ENCODE measurements at regions not wholly inside any gene's neighbourhood (a gene's known extent, or its start where the extent isn't known, plus 50 kb on each side); places are given as distances from the start of the nearest gene placed in this dataset.

- DNase-seq (ENCODE audit: low spot score): no peak
Measured at GRCh38 chr2:126774761-126775160, 118.8 kb downstream of the GYPC start.

- no peak for DNase-seq (ENCODE audit: low spot score)
Measured at GRCh38 chr2:126775300-126775985, 119.5 kb downstream of the GYPC start.

DNA sequence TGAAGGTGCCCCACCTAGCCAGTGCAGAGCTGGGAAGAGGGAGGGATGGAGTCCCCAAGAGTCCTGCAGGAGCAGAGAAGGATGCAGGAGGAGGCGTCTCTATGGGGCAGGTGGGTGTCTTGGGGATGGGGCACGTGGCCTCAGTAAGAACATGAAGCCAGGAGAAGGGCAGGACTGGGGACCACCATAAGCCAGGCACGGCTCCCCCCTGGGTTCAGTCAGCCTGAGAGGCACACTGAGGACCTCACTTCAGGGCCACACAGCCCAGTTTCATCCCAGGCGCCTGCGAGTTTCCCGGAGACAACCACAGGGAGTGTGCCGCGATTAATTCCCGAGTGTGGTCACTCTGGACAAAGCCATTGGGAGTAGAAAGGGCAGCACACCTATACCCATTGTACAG lies 120.3 kb downstream of the GYPC start:
- no peak for DNase-seq (ENCODE audit: low spot score)

GRCh38 chr2:126776692-126777619 lies 121.0 kb downstream of the GYPC start:
- DNase-seq (ENCODE audit: low spot score): peak; percentile 78

DNA sequence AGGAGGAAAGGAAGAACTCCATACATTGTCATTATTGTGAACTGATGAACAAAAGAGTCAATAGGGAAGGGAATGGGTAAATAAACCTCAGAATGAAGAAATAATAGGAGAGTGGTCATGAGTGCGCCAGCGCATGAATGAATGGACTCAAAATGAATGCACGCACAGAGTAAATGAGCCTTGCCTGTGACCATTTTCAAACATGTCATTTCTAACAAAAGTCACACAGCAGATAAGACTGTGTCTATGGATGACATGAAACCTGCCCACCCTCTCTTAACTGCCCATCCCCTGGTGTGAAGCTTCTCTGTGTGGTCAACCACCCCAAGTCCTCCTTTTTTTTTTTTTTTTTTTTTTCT lies 121.1 kb upstream of the TEX51 start:
- no peak for DNase-seq (ENCODE audit: low spot score)

- no peak for DNase-seq (ENCODE audit: low spot score)
Measured at GRCh38 chr2:126778561-126779501, 119.9 kb upstream of the TEX51 start.

DNA sequence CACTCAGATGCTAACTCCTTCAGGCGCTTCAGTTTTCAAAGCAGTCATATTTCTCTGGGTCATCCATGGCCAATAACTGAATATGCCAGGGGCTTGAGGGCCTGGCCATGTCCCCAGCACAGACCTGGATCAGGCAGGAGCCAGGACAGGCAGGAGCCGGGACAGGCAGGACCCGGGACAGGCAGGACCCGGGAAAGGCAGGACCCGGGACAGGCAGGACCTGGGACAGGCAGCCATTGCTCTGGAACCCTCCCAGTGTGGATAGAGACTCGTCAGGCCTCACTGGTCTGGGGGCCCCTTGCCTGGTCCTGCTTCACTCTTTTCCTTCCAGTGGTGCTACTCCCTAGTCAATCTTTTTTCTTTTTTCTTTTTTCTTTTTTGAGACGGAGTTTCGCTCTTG lies 117.5 kb upstream of the TEX51 start:
- DNase-seq (ENCODE audit: low spot score): no peak

- DNase-seq (ENCODE audit: low spot score): no peak
Measured at GRCh38 chr2:126781806-126782205, 116.9 kb upstream of the TEX51 start.

GRCh38 chr2:126782648-126783047 lies 116.0 kb upstream of the TEX51 start:
- DNase-seq (ENCODE audit: low spot score): no peak

DNA sequence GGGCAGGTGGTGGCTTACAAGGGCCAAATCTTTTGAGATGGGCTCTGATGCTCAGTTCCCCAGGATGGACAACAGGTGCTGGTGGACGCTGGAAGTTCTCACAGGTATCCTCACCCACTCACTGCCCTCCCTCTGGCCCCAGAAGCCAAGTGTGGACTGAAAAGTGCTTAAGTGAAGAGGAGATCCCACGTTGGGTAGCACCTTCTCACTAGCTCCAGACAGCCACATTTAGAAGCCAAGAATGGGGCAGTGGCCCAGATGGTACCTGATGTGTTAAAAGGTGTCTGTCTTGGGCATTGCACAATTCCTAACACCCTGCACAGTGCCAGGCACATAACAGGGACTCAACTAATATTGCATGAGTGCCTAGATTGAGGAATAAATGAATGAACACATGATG lies 115.3 kb upstream of the TEX51 start:
- no peak for DNase-seq (ENCODE audit: low spot score)

DNA sequence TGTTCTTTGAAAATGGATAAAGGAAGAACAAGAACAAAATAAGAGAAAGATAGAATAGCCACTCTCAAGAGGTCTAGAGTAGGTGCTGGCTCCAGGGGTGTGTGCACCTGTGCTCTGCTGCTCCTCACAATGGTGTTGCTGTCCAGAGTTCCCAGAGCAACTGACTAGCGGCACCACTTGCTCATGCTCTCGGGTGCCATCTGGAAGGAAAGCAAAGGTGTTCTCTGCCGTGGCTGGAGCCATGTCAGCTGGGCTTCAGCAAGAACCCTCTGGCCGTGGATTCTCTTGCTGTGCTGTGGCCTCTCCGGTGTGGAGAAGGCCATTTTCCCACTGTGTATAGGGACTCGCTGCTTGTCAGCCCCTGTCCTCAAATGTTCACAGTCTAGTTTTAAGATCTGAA lies 114.6 kb upstream of the TEX51 start:
- no peak for DNase-seq (ENCODE audit: low spot score)

- no peak for DNase-seq (ENCODE audit: low spot score)
Measured at GRCh38 chr2:126784621-126785020, 114.1 kb upstream of the TEX51 start.

GRCh38 chr2:126785236-126785635 lies 113.5 kb upstream of the TEX51 start:
- DNase-seq (ENCODE audit: low spot score): no peak

- DNase-seq (ENCODE audit: low spot score): no peak
Measured at GRCh38 chr2:126785862-126786261, 112.8 kb upstream of the TEX51 start.

GRCh38 chr2:126786765-126787164 lies 111.9 kb upstream of the TEX51 start:
- DNase-seq (ENCODE audit: low spot score): no peak

DNA sequence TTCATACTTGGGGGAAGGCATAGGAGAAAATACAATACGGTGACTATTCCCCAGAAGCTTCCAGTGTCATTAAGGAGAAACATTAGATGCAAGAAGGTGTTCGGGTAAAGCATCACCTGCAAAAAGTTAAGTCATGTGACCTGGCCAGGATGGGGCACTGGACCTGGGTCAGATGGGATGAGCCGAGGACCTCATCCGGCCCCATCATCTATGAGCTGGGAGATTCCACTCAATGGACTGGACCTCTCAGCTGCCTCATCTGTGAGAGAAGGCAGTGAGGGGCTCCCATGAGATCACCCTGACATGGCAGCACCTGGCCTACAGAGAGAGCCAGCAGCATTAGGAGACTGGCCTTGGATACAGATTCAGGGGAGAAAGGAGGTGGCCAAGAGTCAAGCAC lies 111.4 kb upstream of the TEX51 start:
- DNase-seq (ENCODE audit: low spot score): no peak

DNA sequence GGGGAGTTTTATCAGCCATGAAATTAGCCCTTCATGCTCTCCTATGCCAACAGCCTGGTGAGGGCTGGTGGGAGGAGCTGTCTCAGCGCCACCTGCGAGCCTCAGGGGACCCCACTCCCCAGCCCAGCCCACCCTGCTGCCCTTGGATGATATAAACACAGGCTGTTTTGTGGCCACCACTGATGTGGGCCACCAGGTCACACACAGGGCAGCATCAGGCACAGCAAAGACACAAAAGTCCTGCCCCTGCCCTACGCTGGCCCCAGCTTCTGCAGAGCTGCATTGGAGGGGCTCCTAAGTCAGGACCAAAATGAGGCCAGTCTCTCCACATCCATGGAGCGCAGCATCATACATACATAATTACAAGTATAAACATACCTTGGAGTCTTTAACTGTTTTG lies 110.6 kb upstream of the TEX51 start:
- no peak for DNase-seq (ENCODE audit: low spot score)

- no peak for DNase-seq (ENCODE audit: low spot score)
Measured at GRCh38 chr2:126788652-126789051, 110.0 kb upstream of the TEX51 start.

DNA sequence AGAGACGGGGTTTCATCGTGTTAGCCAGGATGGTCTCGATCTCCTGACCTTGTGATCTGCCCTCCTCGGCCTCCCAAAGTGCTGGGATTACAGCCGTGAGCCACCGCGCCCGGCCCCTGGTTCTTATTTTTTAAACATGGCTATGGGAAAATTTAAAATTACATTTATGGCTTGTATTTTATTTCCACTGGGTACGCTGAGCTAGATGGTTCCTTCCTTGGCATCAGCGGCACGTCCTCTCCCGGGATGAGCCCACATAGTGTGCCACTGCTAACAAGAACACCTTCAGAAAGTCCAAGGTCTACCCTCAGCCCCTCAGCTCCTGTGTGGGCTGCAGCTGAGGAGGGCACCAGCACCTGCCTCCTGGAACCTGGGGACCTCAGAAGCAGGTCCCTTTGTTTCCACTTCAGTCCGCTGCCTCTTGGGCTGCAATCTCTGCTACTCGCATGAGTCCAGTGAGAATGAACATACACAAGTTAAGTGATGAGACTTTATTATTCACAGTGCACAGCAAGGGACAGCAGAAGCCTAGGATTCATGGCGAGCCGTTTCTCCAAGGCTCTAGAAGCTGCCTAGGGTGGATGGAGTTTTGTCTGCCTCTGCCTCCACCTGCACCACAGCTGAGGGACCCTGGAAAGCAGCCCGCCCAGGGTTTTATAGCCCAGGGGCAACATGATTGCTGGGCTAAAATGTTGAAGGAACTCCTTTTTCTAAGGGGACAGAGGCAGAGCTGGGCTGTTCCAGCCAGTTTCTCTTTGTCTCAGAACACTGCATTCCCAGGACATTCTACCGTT lies 107.5 kb upstream of the TEX51 start:
- DNase-seq (ENCODE audit: low spot score): no peak

DNA sequence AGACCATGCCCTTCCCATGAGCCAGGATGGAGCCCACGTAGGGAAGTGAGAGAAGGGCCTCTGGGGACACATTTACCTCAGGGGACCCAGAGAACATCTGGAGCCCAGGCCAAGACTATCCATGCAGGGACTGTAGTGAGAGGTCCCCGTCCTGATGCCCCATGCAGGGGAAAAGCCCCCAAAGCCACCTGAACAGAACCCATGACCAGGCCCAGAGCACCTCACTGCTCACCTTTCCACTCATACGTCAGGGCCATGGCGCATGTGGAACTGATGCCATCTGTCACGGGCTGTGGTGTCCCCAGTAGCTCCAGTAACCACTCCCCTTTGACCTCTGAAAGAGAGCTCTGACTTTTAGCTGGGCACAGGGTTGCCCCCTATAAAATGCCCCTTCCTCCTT lies 106.5 kb upstream of the TEX51 start:
- DNase-seq (ENCODE audit: low spot score): no peak

GRCh38 chr2:126792993-126793392 lies 105.7 kb upstream of the TEX51 start:
- DNase-seq (ENCODE audit: low spot score): no peak
